Esophagus muscularis mucosa (tissue), 4 donors: ENCODE measurements at regions not wholly inside any gene's neighbourhood (a gene's known extent, or its start where the extent isn't known, plus 50 kb on each side); places are given as distances from the start of the nearest gene placed in this dataset.

ENCODE experiments used
- EP300 ChIP-seq: sonication (generic); formaldehyde crosslinking; IDR thresholded peaks from one replicate; pipeline ENCODE4 v1.6.1; 2017; ENCODE audit warnings: antibody characterized with exemption
- POLR2A ChIP-seq: fragments of 450-650 bp; IDR thresholded peaks from one replicate; pipeline ENCODE4 v1.6.1; 2017; ENCODE audit warnings: antibody characterized with exemption, moderate library complexity, mild to moderate bottlenecking, low read depth
- POLR2AphosphoS5 ChIP-seq, 2 donors: sonication (generic); formaldehyde crosslinking; IDR thresholded peaks; one replicate each; pipeline ENCODE4 v1.6.1; 2017; ENCODE audit warnings: antibody characterized with exemption in 2 of 2
- TF ChIP-seq, protein P1 (sequence below), 3 experiments: fragments of 200-600 bp in 2 of 3; fragments of 450-650 bp in 1 of 3; sonication (generic) in 2 of 3; IDR thresholded peaks; one replicate each; pipeline ENCODE4 v1.5.1; 2017 to 2019; ENCODE audit warnings: antibody characterized with exemption in 3 of 3, mild to moderate bottlenecking in 2 of 3, moderate library complexity in 1 of 3

DNA sequence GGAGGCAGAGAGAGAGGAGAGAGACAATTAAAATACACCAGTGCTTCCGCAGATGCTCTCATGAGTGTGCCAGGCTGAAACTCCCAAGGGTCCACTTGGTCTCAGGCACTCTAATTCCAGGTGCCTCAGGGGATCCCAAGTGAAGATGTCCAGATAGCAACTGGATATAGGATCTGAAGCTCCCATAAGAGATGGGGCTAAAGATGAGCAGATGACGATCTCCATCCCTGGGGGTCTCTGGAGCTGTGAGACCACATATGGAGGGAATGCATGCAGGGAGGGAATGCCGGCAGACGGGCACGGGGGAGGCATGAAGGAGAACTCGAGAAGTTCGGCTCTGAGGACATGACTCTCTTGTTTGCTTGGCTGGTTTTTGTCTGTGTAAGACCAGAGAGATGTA is 223.7 kb upstream of the RAB6C start:
- TF ChIP-seq, protein P1, sequence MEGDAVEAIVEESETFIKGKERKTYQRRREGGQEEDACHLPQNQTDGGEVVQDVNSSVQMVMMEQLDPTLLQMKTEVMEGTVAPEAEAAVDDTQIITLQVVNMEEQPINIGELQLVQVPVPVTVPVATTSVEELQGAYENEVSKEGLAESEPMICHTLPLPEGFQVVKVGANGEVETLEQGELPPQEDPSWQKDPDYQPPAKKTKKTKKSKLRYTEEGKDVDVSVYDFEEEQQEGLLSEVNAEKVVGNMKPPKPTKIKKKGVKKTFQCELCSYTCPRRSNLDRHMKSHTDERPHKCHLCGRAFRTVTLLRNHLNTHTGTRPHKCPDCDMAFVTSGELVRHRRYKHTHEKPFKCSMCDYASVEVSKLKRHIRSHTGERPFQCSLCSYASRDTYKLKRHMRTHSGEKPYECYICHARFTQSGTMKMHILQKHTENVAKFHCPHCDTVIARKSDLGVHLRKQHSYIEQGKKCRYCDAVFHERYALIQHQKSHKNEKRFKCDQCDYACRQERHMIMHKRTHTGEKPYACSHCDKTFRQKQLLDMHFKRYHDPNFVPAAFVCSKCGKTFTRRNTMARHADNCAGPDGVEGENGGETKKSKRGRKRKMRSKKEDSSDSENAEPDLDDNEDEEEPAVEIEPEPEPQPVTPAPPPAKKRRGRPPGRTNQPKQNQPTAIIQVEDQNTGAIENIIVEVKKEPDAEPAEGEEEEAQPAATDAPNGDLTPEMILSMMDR (IDR thresholded peaks at IDR 0.05), result no peak
- no peak for TF ChIP-seq POLR2AphosphoS5 (IDR thresholded peaks at IDR 0.05)
- TF ChIP-seq POLR2A, result no peak
- no peak for TF ChIP-seq EP300
